ENCODE measurements at regions not wholly inside any gene's neighbourhood (a gene's known extent, or its start where the extent isn't known, plus 50 kb on each side); places are given as distances from the start of the nearest gene placed in this dataset.

GRCh38 chr2:193336781-193337180 lies 1142.0 kb upstream of the TMEFF2 start:
- no peak overlapping the region for H3K27ac ChIP-seq (ENCODE audit: low read length)
- H3K9me3 ChIP-seq (ENCODE audit: control insufficient read depth, low read depth, low read length) = no peaks in the 10 kb centered on the region
- no peaks in the 10 kb centered on the region for H3K4me1 ChIP-seq (ENCODE audit: control insufficient read depth, low read depth, low read length)
- H3K27me3 ChIP-seq (ENCODE audit: control insufficient read depth, insufficient read depth, low read length) = no peaks in the 10 kb centered on the region
- H3K4me3 ChIP-seq (ENCODE audit: low read length) = no peak overlapping the region
- no peaks in the 10 kb centered on the region for H3K36me3 ChIP-seq (ENCODE audit: control insufficient read depth, low read depth, low read length)
- no peak overlapping the region for H3K9ac ChIP-seq (ENCODE audit: low read length)

GRCh38 chr2:193334401-193334800 lies 1139.7 kb upstream of the TMEFF2 start:
- Histone ChIP-seq H3K36me3 (ENCODE audit: control insufficient read depth, low read depth, low read length) (no peaks in the 10 kb centered on the region), H3K9me3 (ENCODE audit: control insufficient read depth, low read depth, low read length) (no peaks in the 10 kb centered on the region), H3K9ac (ENCODE audit: low read length) (no peak overlapping the region), H3K27ac (ENCODE audit: low read length) (no peak overlapping the region), H3K4me1 (ENCODE audit: control insufficient read depth, low read depth, low read length) (no peaks in the 10 kb centered on the region), H3K4me3 (ENCODE audit: low read length) (no peak overlapping the region), H3K27me3 (ENCODE audit: control insufficient read depth, insufficient read depth, low read length) (no peaks in the 10 kb centered on the region)

GRCh38 chr2:193333539-193333938 lies 1138.8 kb upstream of the TMEFF2 start:
- Histone ChIP-seq H3K27me3 (ENCODE audit: control insufficient read depth, insufficient read depth, low read length) (no peaks in the 10 kb centered on the region), H3K27ac (ENCODE audit: low read length) (no peak overlapping the region), H3K9ac (ENCODE audit: low read length) (no peak overlapping the region), H3K9me3 (ENCODE audit: control insufficient read depth, low read depth, low read length) (no peaks in the 10 kb centered on the region), H3K4me1 (ENCODE audit: control insufficient read depth, low read depth, low read length) (no peaks in the 10 kb centered on the region), H3K4me3 (ENCODE audit: low read length) (no peak overlapping the region), H3K36me3 (ENCODE audit: control insufficient read depth, low read depth, low read length) (no peaks in the 10 kb centered on the region)

- no peaks in the 10 kb centered on the region for H3K36me3 ChIP-seq (ENCODE audit: control insufficient read depth, low read depth, low read length)
- no peaks in the 10 kb centered on the region for H3K27me3 ChIP-seq (ENCODE audit: control insufficient read depth, insufficient read depth, low read length)
- H3K4me1 ChIP-seq (ENCODE audit: control insufficient read depth, low read depth, low read length) = no peaks in the 10 kb centered on the region
- H3K9me3 ChIP-seq (ENCODE audit: control insufficient read depth, low read depth, low read length) = no peaks in the 10 kb centered on the region
- no peak overlapping the region for H3K9ac ChIP-seq (ENCODE audit: low read length)
- H3K4me3 ChIP-seq (ENCODE audit: low read length) = no peak overlapping the region
- H3K27ac ChIP-seq (ENCODE audit: low read length) = no peak overlapping the region
These were observed 1138.2 kb upstream of the TMEFF2 start for GRCh38 chr2:193332941-193333340.

- Histone ChIP-seq H3K9me3 (ENCODE audit: control insufficient read depth, low read depth, low read length) (no peaks in the 10 kb centered on the region), H3K27ac (ENCODE audit: low read length) (no peak overlapping the region), H3K4me3 (ENCODE audit: low read length) (no peak overlapping the region), H3K36me3 (ENCODE audit: control insufficient read depth, low read depth, low read length) (no peaks in the 10 kb centered on the region), H3K27me3 (ENCODE audit: control insufficient read depth, insufficient read depth, low read length) (no peaks in the 10 kb centered on the region), H3K4me1 (ENCODE audit: control insufficient read depth, low read depth, low read length) (no peaks in the 10 kb centered on the region), H3K9ac (ENCODE audit: low read length) (no peak overlapping the region)
These were observed 1136.9 kb upstream of the TMEFF2 start for GRCh38 chr2:193331676-193332075.

- H3K4me1 ChIP-seq (ENCODE audit: control insufficient read depth, low read depth, low read length) = no peaks in the 10 kb centered on the region
- no peak overlapping the region for H3K9ac ChIP-seq (ENCODE audit: low read length)
- no peak overlapping the region for H3K27ac ChIP-seq (ENCODE audit: low read length)
- H3K9me3 ChIP-seq (ENCODE audit: control insufficient read depth, low read depth, low read length) = no peaks in the 10 kb centered on the region
- H3K4me3 ChIP-seq (ENCODE audit: low read length) = no peak overlapping the region
- no peaks in the 10 kb centered on the region for H3K27me3 ChIP-seq (ENCODE audit: control insufficient read depth, insufficient read depth, low read length)
- H3K36me3 ChIP-seq (ENCODE audit: control insufficient read depth, low read depth, low read length) = no peaks in the 10 kb centered on the region
These were observed 1131.6 kb upstream of the TMEFF2 start for GRCh38 chr2:193326296-193326695.

- Histone ChIP-seq H3K27ac (ENCODE audit: low read length) (no peak overlapping the region), H3K4me1 (ENCODE audit: control insufficient read depth, low read depth, low read length) (no peaks in the 10 kb centered on the region), H3K4me3 (ENCODE audit: low read length) (no peak overlapping the region), H3K27me3 (ENCODE audit: control insufficient read depth, insufficient read depth, low read length) (no peaks in the 10 kb centered on the region), H3K9ac (ENCODE audit: low read length) (no peak overlapping the region), H3K36me3 (ENCODE audit: control insufficient read depth, low read depth, low read length) (no peaks in the 10 kb centered on the region), H3K9me3 (ENCODE audit: control insufficient read depth, low read depth, low read length) (no peaks in the 10 kb centered on the region)
These were observed 1120.8 kb upstream of the TMEFF2 start for GRCh38 chr2:193315428-193316091.

GRCh38 chr2:193303464-193303863 lies 1108.7 kb upstream of the TMEFF2 start:
- Histone ChIP-seq H3K36me3 (ENCODE audit: control insufficient read depth, low read depth, low read length) (no peaks in the 10 kb centered on the region), H3K27me3 (ENCODE audit: control insufficient read depth, insufficient read depth, low read length) (no peaks in the 10 kb centered on the region), H3K4me3 (ENCODE audit: low read length) (no peak overlapping the region), H3K27ac (ENCODE audit: low read length) (no peak overlapping the region), H3K9ac (ENCODE audit: low read length) (no peak overlapping the region), H3K4me1 (ENCODE audit: control insufficient read depth, low read depth, low read length) (peaks cover 3% of the 10 kb centered on the region), H3K9me3 (ENCODE audit: control insufficient read depth, low read depth, low read length) (no peaks in the 10 kb centered on the region)

GRCh38 chr2:193294371-193294770 lies 1099.6 kb upstream of the TMEFF2 start:
- Histone ChIP-seq H3K9me3 (ENCODE audit: control insufficient read depth, low read depth, low read length) (no peaks in the 10 kb centered on the region), H3K27me3 (ENCODE audit: control insufficient read depth, insufficient read depth, low read length) (no peaks in the 10 kb centered on the region), H3K9ac (ENCODE audit: low read length) (no peak overlapping the region), H3K27ac (ENCODE audit: low read length) (no peak overlapping the region), H3K4me3 (ENCODE audit: low read length) (no peak overlapping the region), H3K36me3 (ENCODE audit: control insufficient read depth, low read depth, low read length) (no peaks in the 10 kb centered on the region), H3K4me1 (ENCODE audit: control insufficient read depth, low read depth, low read length) (no peaks in the 10 kb centered on the region)

GRCh38 chr2:193279361-193279760 lies 1084.6 kb upstream of the TMEFF2 start:
- H3K9ac ChIP-seq (ENCODE audit: low read length) = no peak overlapping the region
- no peaks in the 10 kb centered on the region for H3K9me3 ChIP-seq (ENCODE audit: control insufficient read depth, low read depth, low read length)
- no peak overlapping the region for H3K27ac ChIP-seq (ENCODE audit: low read length)
- H3K27me3 ChIP-seq (ENCODE audit: control insufficient read depth, insufficient read depth, low read length) = no peaks in the 10 kb centered on the region
- no peaks in the 10 kb centered on the region for H3K4me1 ChIP-seq (ENCODE audit: control insufficient read depth, low read depth, low read length)
- H3K36me3 ChIP-seq (ENCODE audit: control insufficient read depth, low read depth, low read length) = no peaks in the 10 kb centered on the region
- H3K4me3 ChIP-seq (ENCODE audit: low read length) = no peak overlapping the region

GRCh38 chr2:193276988-193277387 lies 1082.3 kb upstream of the TMEFF2 start:
- no peak overlapping the region for H3K4me3 ChIP-seq (ENCODE audit: low read length)
- no peak overlapping the region for H3K9ac ChIP-seq (ENCODE audit: low read length)
- no peaks in the 10 kb centered on the region for H3K4me1 ChIP-seq (ENCODE audit: control insufficient read depth, low read depth, low read length)

GRCh38 chr2:193276560-193276959 lies 1081.8 kb upstream of the TMEFF2 start:
- H3K4me1 ChIP-seq (ENCODE audit: control insufficient read depth, low read depth, low read length) = no peaks in the 10 kb centered on the region
- no peak overlapping the region for H3K9ac ChIP-seq (ENCODE audit: low read length)
- no peaks in the 10 kb centered on the region for H3K27me3 ChIP-seq (ENCODE audit: control insufficient read depth, insufficient read depth, low read length)
- H3K9me3 ChIP-seq (ENCODE audit: control insufficient read depth, low read depth, low read length) = no peaks in the 10 kb centered on the region
- no peak overlapping the region for H3K4me3 ChIP-seq (ENCODE audit: low read length)
- H3K36me3 ChIP-seq (ENCODE audit: control insufficient read depth, low read depth, low read length) = no peaks in the 10 kb centered on the region
- no peak overlapping the region for H3K27ac ChIP-seq (ENCODE audit: low read length)

More at GRCh38 chr2:193276988-193277387, 1082.3 kb upstream of the TMEFF2 start:
- Histone ChIP-seq H3K36me3 (ENCODE audit: control insufficient read depth, low read depth, low read length) (no peaks in the 10 kb centered on the region), H3K9me3 (ENCODE audit: control insufficient read depth, low read depth, low read length) (no peaks in the 10 kb centered on the region), H3K27me3 (ENCODE audit: control insufficient read depth, insufficient read depth, low read length) (no peaks in the 10 kb centered on the region), H3K27ac (ENCODE audit: low read length) (no peak overlapping the region)
